Suprapubic skin (tissue), 3 donors: ENCODE measurements at regions not wholly inside any gene's neighbourhood (a gene's known extent, or its start where the extent isn't known, plus 50 kb on each side); places are given as distances from the start of the nearest gene placed in this dataset.

Source experiments
- CTCF ChIP-seq, 2 donors: fragments of 200-600 bp in 1 of 2; fragments of 450-650 bp in 1 of 2; sonication (generic) in 1 of 2; IDR thresholded peaks; one replicate each; pipeline ENCODE4 v1.5.1; 2016 to 2019; ENCODE audit warnings: antibody characterized with exemption in 2 of 2, mild to moderate bottlenecking in 1 of 2, moderate library complexity in 1 of 2
- POLR2A ChIP-seq, 2 donors: fragments of 450-650 bp; IDR thresholded peaks; one replicate each; pipeline ENCODE4 v1.6.1; 2017; ENCODE audit warnings: antibody characterized with exemption in 2 of 2, mild to moderate bottlenecking in 2 of 2, moderate library complexity in 2 of 2

GRCh38 chr18:67455890-67456501 lies 60.5 kb downstream of the DSEL start:
- TF ChIP-seq POLR2A (IDR thresholded peaks at IDR 0.05) (no peak), CTCF (IDR thresholded peaks at IDR 0.05) (no peak)
